AG10803 (cell line): ENCODE measurements at regions not wholly inside any gene's neighbourhood (a gene's known extent, or its start where the extent isn't known, plus 50 kb on each side); places are given as distances from the start of the nearest gene placed in this dataset.

Source experiments
- DNase-seq: peaks from one replicate; pipeline ENCODE4 v3.0.0; 2010; ENCODE audit warnings: low read depth
- H3K4me3 ChIP-seq: 2 replicates; pipeline ENCODE4 v1.5.1; 2011; ENCODE audit warnings: mild to moderate bottlenecking, low read length, control low read depth
- CTCF ChIP-seq: conservative IDR thresholded peaks from 2 replicates; pipeline ENCODE4 v1.5.1; 2011; ENCODE audit warnings: mild to moderate bottlenecking, low read length, control low read depth, inconsistent platforms

- no peak for TF ChIP-seq CTCF
- H3K4me3 ChIP-seq, result no peak overlapping the region
- DNase-seq, result no peak
Observed at GRCh38 chr3:159626598-159626997, 362.0 kb upstream of the IL12A start.

GRCh38 chr3:159627229-159627628 is 361.4 kb upstream of the IL12A start:
- no peak for TF ChIP-seq CTCF
- no peak for DNase-seq
- no peak overlapping the region for H3K4me3 ChIP-seq

- H3K4me3 ChIP-seq, result no peak overlapping the region
- TF ChIP-seq CTCF, result no peak
- DNase-seq, result no peak
Observed at GRCh38 chr3:159627634-159628033, 361.0 kb upstream of the IL12A start.

GRCh38 chr3:159629329-159630084 is 359.1 kb upstream of the IL12A start:
- TF ChIP-seq CTCF, result no peak
- DNase-seq, result no peak
- H3K4me3 ChIP-seq, result no peak overlapping the region

- no peak for TF ChIP-seq CTCF
- no peak overlapping the region for H3K4me3 ChIP-seq
- DNase-seq, result no peak
Observed at GRCh38 chr3:159631226-159631625, 357.4 kb upstream of the IL12A start.

- no peak for TF ChIP-seq CTCF
- DNase-seq, result no peak
- no peak overlapping the region for H3K4me3 ChIP-seq
Observed at GRCh38 chr3:159632128-159632527, 356.5 kb upstream of the IL12A start.

- H3K4me3 ChIP-seq, result no peak overlapping the region
- TF ChIP-seq CTCF, result no peak
- DNase-seq, result no peak
Observed at GRCh38 chr3:159632851-159633250, 355.8 kb upstream of the IL12A start.
